ENCODE measurements at regions not wholly inside any gene's neighbourhood (a gene's known extent, or its start where the extent isn't known, plus 50 kb on each side); places are given as distances from the start of the nearest gene placed in this dataset.
"Not testable (repeated sequence)": the region's sequence is repeated elsewhere in the genome, so short reads cannot be mapped to it uniquely, and the experiment has no call there.

GRCh38 chr9:129296195-129296594, 118.1 kb upstream of the IER5L start:
- not testable (repeated sequence) for DNase-seq

- DNase-seq = no peak
Measured at GRCh38 chr9:129291041-129291501, 113.0 kb upstream of the IER5L start.

GRCh38 chr9:129290606-129291005, 112.5 kb upstream of the IER5L start:
- DNase-seq = no peak

GRCh38 chr9:129289883-129290282, 111.8 kb upstream of the IER5L start:
- DNase-seq = no peak

GRCh38 chr9:129289131-129289731, 111.2 kb upstream of the IER5L start:
- DNase-seq = no peak

GRCh38 chr9:129287619-129288305, 109.7 kb upstream of the IER5L start:
- no peak for DNase-seq

GRCh38 chr9:129285979-129286772, 108.1 kb upstream of the IER5L start:
- DNase-seq = no peak

- DNase-seq = no peak
Measured at GRCh38 chr9:129285382-129285781, 107.3 kb upstream of the IER5L start.

- DNase-seq = no peak
Measured at GRCh38 chr9:129284607-129285291, 106.7 kb upstream of the IER5L start.

GRCh38 chr9:129283705-129284606, 105.9 kb upstream of the IER5L start:
- no peak for DNase-seq

GRCh38 chr9:129283291-129283691, 105.2 kb upstream of the IER5L start:
- no peak for DNase-seq

GRCh38 chr9:129282731-129283211, 104.7 kb upstream of the IER5L start:
- DNase-seq = no peak

- DNase-seq = no peak
Measured at GRCh38 chr9:129282272-129282671, 104.2 kb upstream of the IER5L start.

- DNase-seq = no peak
Measured at GRCh38 chr9:129281506-129282145, 103.6 kb upstream of the IER5L start.

GRCh38 chr9:129280623-129281271, 102.7 kb upstream of the IER5L start:
- DNase-seq = no peak

GRCh38 chr9:129280236-129280622, 102.2 kb upstream of the IER5L start:
- no peak for DNase-seq

GRCh38 chr9:129278391-129279237, 100.6 kb upstream of the IER5L start:
- DNase-seq = no peak

- DNase-seq = no peak
Measured at GRCh38 chr9:129276486-129277230, 98.6 kb upstream of the IER5L start.

- no peak for DNase-seq
Measured at GRCh38 chr9:129275626-129276247, 97.7 kb upstream of the IER5L start.
